ENCODE measurements at regions not wholly inside any gene's neighbourhood (a gene's known extent, or its start where the extent isn't known, plus 50 kb on each side); places are given as distances from the start of the nearest gene placed in this dataset.

GRCh38 chr3:137382005-137382594, 382.0 kb upstream of the SOX14 start:
- H3K4me1 ChIP-seq (ENCODE audit: insufficient read depth, low read length, severe bottlenecking) = no peaks in the 10 kb centered on the region
- H3K27me3 ChIP-seq (ENCODE audit: insufficient read depth, low read length) = no peaks in the 10 kb centered on the region
- no peaks in the 10 kb centered on the region for H3F3A ChIP-seq (ENCODE audit: insufficient read depth, low read length)
- no peak overlapping the region for H3K27ac ChIP-seq (ENCODE audit: low read depth, low read length, poor library complexity, severe bottlenecking)
- H3K36me3 ChIP-seq (ENCODE audit: insufficient read depth, low read length) = no peaks in the 10 kb centered on the region
- TF ChIP-seq EZH2 (IDR thresholded peaks at IDR 0.05; ENCODE audit: borderline replicate concordance, low read length) = no peak
- TF ChIP-seq CTCF (IDR thresholded peaks at IDR 0.05; ENCODE audit: low read length) = no peak
- no peak overlapping the region for H3K9ac ChIP-seq (ENCODE audit: low read length)
- H3K4me2 ChIP-seq (ENCODE audit: low read length) = no peak overlapping the region
- H3K9me3 ChIP-seq (ENCODE audit: low read length) = no peaks in the 10 kb centered on the region
- no peak overlapping the region for H3K4me3 ChIP-seq (ENCODE audit: low read depth, low read length, poor library complexity, severe bottlenecking)
- no peaks in the 10 kb centered on the region for H3K79me2 ChIP-seq (ENCODE audit: insufficient read depth, low read length)
- H4K20me1 ChIP-seq (ENCODE audit: insufficient read depth, low read length) = no peaks in the 10 kb centered on the region
- no peak overlapping the region for H2AFZ ChIP-seq (ENCODE audit: low read length)
- no peaks in the 10 kb centered on the region for H3K9me2 ChIP-seq (ENCODE audit: low read depth, low read length)

- Histone ChIP-seq H4K20me1 (ENCODE audit: insufficient read depth, low read length) (no peaks in the 10 kb centered on the region), H3K9me2 (ENCODE audit: low read depth, low read length) (no peaks in the 10 kb centered on the region), H3K79me2 (ENCODE audit: insufficient read depth, low read length) (no peaks in the 10 kb centered on the region), H3K4me3 (ENCODE audit: low read depth, low read length, poor library complexity, severe bottlenecking) (no peak overlapping the region), H3K36me3 (ENCODE audit: insufficient read depth, low read length) (no peaks in the 10 kb centered on the region), H3K4me1 (ENCODE audit: insufficient read depth, low read length, severe bottlenecking) (no peaks in the 10 kb centered on the region), H3K27me3 (ENCODE audit: insufficient read depth, low read length) (no peaks in the 10 kb centered on the region), H3K27ac (ENCODE audit: low read depth, low read length, poor library complexity, severe bottlenecking) (no peak overlapping the region), H3K9ac (ENCODE audit: low read length) (no peak overlapping the region), H3F3A (ENCODE audit: insufficient read depth, low read length) (no peaks in the 10 kb centered on the region), H3K9me3 (ENCODE audit: low read length) (no peaks in the 10 kb centered on the region), H2AFZ (ENCODE audit: low read length) (no peak overlapping the region), H3K4me2 (ENCODE audit: low read length) (no peak overlapping the region)
- TF ChIP-seq EZH2 (IDR thresholded peaks at IDR 0.05; ENCODE audit: borderline replicate concordance, low read length) = no peak
- no peak for TF ChIP-seq CTCF (IDR thresholded peaks at IDR 0.05; ENCODE audit: low read length)
Measured at GRCh38 chr3:137385922-137386321, 378.2 kb upstream of the SOX14 start.

- H2AFZ ChIP-seq (ENCODE audit: low read length) = no peak overlapping the region
- no peaks in the 10 kb centered on the region for H3K9me2 ChIP-seq (ENCODE audit: low read depth, low read length)
- no peaks in the 10 kb centered on the region for H3F3A ChIP-seq (ENCODE audit: insufficient read depth, low read length)
- H3K27me3 ChIP-seq (ENCODE audit: insufficient read depth, low read length) = no peaks in the 10 kb centered on the region
- H3K4me3 ChIP-seq (ENCODE audit: low read depth, low read length, poor library complexity, severe bottlenecking) = no peak overlapping the region
- no peaks in the 10 kb centered on the region for H3K4me1 ChIP-seq (ENCODE audit: insufficient read depth, low read length, severe bottlenecking)
- TF ChIP-seq CTCF (IDR thresholded peaks at IDR 0.05; ENCODE audit: low read length) (peak; percentile 54; the same call in 1 of the 2 replicates), EZH2 (IDR thresholded peaks at IDR 0.05; ENCODE audit: borderline replicate concordance, low read length) (no peak)
- H3K9me3 ChIP-seq (ENCODE audit: low read length) = no peaks in the 10 kb centered on the region
- no peak overlapping the region for H3K27ac ChIP-seq (ENCODE audit: low read depth, low read length, poor library complexity, severe bottlenecking)
- no peak overlapping the region for H3K4me2 ChIP-seq (ENCODE audit: low read length)
- H3K36me3 ChIP-seq (ENCODE audit: insufficient read depth, low read length) = no peaks in the 10 kb centered on the region
- no peak overlapping the region for H3K9ac ChIP-seq (ENCODE audit: low read length)
- no peaks in the 10 kb centered on the region for H3K79me2 ChIP-seq (ENCODE audit: insufficient read depth, low read length)
- H4K20me1 ChIP-seq (ENCODE audit: insufficient read depth, low read length) = no peaks in the 10 kb centered on the region
Measured at GRCh38 chr3:137409584-137409983, 354.5 kb upstream of the SOX14 start.

All from OCI-LY1 (cell line).